ENCODE measurements at regions not wholly inside any gene's neighbourhood (a gene's known extent, or its start where the extent isn't known, plus 50 kb on each side); places are given as distances from the start of the nearest gene placed in this dataset.

GRCh38 chr5:89934069-89934468 is 475.5 kb downstream of the CETN3 start:
- Histone ChIP-seq H3K79me2 (ENCODE audit: insufficient read depth, low read depth, low read length) (no peaks in the 10 kb centered on the region), H3K4me1 (ENCODE audit: insufficient read depth, low read length, poor library complexity, severe bottlenecking) (no peaks in the 10 kb centered on the region), H3K4me3 (ENCODE audit: low read depth, low read length, poor library complexity, severe bottlenecking) (no peak overlapping the region), H3K9me2 (ENCODE audit: insufficient read depth, low read length) (no peaks in the 10 kb centered on the region), H3K4me2 (ENCODE audit: low read length) (no peak overlapping the region), H3K27ac (ENCODE audit: low read depth, low read length, poor library complexity, severe bottlenecking) (no peak overlapping the region), H4K20me1 (ENCODE audit: insufficient read depth, low read length) (no peaks in the 10 kb centered on the region), H3K36me3 (ENCODE audit: insufficient read depth, low read length) (no peaks in the 10 kb centered on the region), H2AFZ (ENCODE audit: low read length) (no peak overlapping the region), H3K9me3 (ENCODE audit: low read length) (no peaks in the 10 kb centered on the region)
- intact Hi-C loops (cut with micrococcal nuclease; ENCODE audit: unreplicated experiment), result no loop called here
- BruUV-seq (replicated peaks), result no TSS peak
- CTCF ChIA-PET (ENCODE audit: unreplicated experiment), result no interaction called here
- DNase-seq (ENCODE audit: low spot score), result no peak
- POLR2A ChIA-PET, result no interaction called here
- TF ChIP-seq EZH2phosphoT487 (IDR thresholded peaks at IDR 0.05; ENCODE audit: borderline replicate concordance, low read depth, low read length) (no peak), CTCF (conservative IDR thresholded peaks at IDR 0.05; ENCODE audit: low read length) (no peak)

- H3K4me2 ChIP-seq (ENCODE audit: low read length), result no peak overlapping the region
- no peaks in the 10 kb centered on the region for H3K9me3 ChIP-seq (ENCODE audit: low read length)
- no peak overlapping the region for H3K27ac ChIP-seq (ENCODE audit: low read depth, low read length, poor library complexity, severe bottlenecking)
- no peak overlapping the region for H2AFZ ChIP-seq (ENCODE audit: low read length)
- no TSS peak for BruUV-seq (replicated peaks)
- no peaks in the 10 kb centered on the region for H3K36me3 ChIP-seq (ENCODE audit: insufficient read depth, low read length)
- no peaks in the 10 kb centered on the region for H3K79me2 ChIP-seq (ENCODE audit: insufficient read depth, low read depth, low read length)
- POLR2A ChIA-PET, result no interaction called here
- no peaks in the 10 kb centered on the region for H3K4me1 ChIP-seq (ENCODE audit: insufficient read depth, low read length, poor library complexity, severe bottlenecking)
- H3K9me2 ChIP-seq (ENCODE audit: insufficient read depth, low read length), result no peaks in the 10 kb centered on the region
- no peak for DNase-seq (ENCODE audit: low spot score)
- CTCF ChIA-PET (ENCODE audit: unreplicated experiment), result no interaction called here
- intact Hi-C loops (cut with micrococcal nuclease; ENCODE audit: unreplicated experiment), result no loop called here
- no peaks in the 10 kb centered on the region for H4K20me1 ChIP-seq (ENCODE audit: insufficient read depth, low read length)
- no peak for TF ChIP-seq EZH2phosphoT487 (IDR thresholded peaks at IDR 0.05; ENCODE audit: borderline replicate concordance, low read depth, low read length)
- TF ChIP-seq CTCF (conservative IDR thresholded peaks at IDR 0.05; ENCODE audit: low read length), result no peak
- H3K4me3 ChIP-seq (ENCODE audit: low read depth, low read length, poor library complexity, severe bottlenecking), result no peak overlapping the region
Measured at GRCh38 chr5:89932771-89933181, 476.8 kb downstream of the CETN3 start.

- intact Hi-C loops (cut with micrococcal nuclease; ENCODE audit: unreplicated experiment), result no loop called here
- TF ChIP-seq EZH2phosphoT487 (IDR thresholded peaks at IDR 0.05; ENCODE audit: borderline replicate concordance, low read depth, low read length), result no peak
- TF ChIP-seq CTCF (conservative IDR thresholded peaks at IDR 0.05; ENCODE audit: low read length), result no peak
- Histone ChIP-seq H3K4me2 (ENCODE audit: low read length) (no peak overlapping the region), H3K79me2 (ENCODE audit: insufficient read depth, low read depth, low read length) (no peaks in the 10 kb centered on the region), H4K20me1 (ENCODE audit: insufficient read depth, low read length) (no peaks in the 10 kb centered on the region), H3K36me3 (ENCODE audit: insufficient read depth, low read length) (no peaks in the 10 kb centered on the region), H2AFZ (ENCODE audit: low read length) (no peak overlapping the region), H3K4me3 (ENCODE audit: low read depth, low read length, poor library complexity, severe bottlenecking) (no peak overlapping the region), H3K27ac (ENCODE audit: low read depth, low read length, poor library complexity, severe bottlenecking) (no peak overlapping the region), H3K4me1 (ENCODE audit: insufficient read depth, low read length, poor library complexity, severe bottlenecking) (no peaks in the 10 kb centered on the region), H3K9me2 (ENCODE audit: insufficient read depth, low read length) (no peaks in the 10 kb centered on the region), H3K9me3 (ENCODE audit: low read length) (no peaks in the 10 kb centered on the region)
- POLR2A ChIA-PET, result no interaction called here
- CTCF ChIA-PET (ENCODE audit: unreplicated experiment), result no interaction called here
- BruUV-seq (replicated peaks), result no TSS peak
- DNase-seq (ENCODE audit: low spot score), result no peak
Measured at GRCh38 chr5:89930591-89931392, 478.8 kb downstream of the CETN3 start.

Measured in OCI-LY7 (cell line).